GM23338 (cell line): ENCODE measurements at regions not wholly inside any gene's neighbourhood (a gene's known extent, or its start where the extent isn't known, plus 50 kb on each side); places are given as distances from the start of the nearest gene placed in this dataset.

Experiments used
- ATAC-seq: fragments of 200-7000 bp; cut with Tn5 transposase; 3 replicates; pipeline ENCODE4 v1.9.1; 2020
- DNase-seq: peaks from one replicate; pipeline ENCODE4 v3.0.0-alpha.2; 2015; ENCODE audit warnings: low spot score
- H2AFZ ChIP-seq: fragments of 200-600 bp; sonication (generic); 2 replicates; pipeline ENCODE4 v1.8.0; 2016; ENCODE audit warnings: antibody characterized with exemption, mild to moderate bottlenecking, moderate library complexity
- H3F3A ChIP-seq: fragments of 200-600 bp; sonication (generic); replicated peaks from 2 replicates; pipeline ENCODE4 v1.8.0; 2017; ENCODE audit warnings: antibody characterized with exemption, mixed run types, low read depth
- H3K27ac ChIP-seq: fragments of 200-600 bp; sonication (generic); 2 replicates; pipeline ENCODE4 v1.6.1; 2016; ENCODE audit warnings: low read depth
- H3K27me3 ChIP-seq: fragments of 200-600 bp; sonication (generic); 2 replicates; pipeline ENCODE4 v1.8.0; 2016; ENCODE audit warnings: mild to moderate bottlenecking, mixed run types, moderate library complexity; ENCODE audit not compliant: insufficient read depth
- H3K36me3 ChIP-seq: fragments of 200-600 bp; sonication (generic); 2 replicates; pipeline ENCODE4 v1.8.0; 2016; ENCODE audit warnings: mild to moderate bottlenecking; ENCODE audit not compliant: insufficient read depth
- H3K4me1 ChIP-seq: fragments of 200-600 bp; sonication (generic); 2 replicates; pipeline ENCODE4 v1.8.0; 2016; ENCODE audit warnings: mild to moderate bottlenecking, moderate library complexity; ENCODE audit not compliant: insufficient read depth
- H3K4me2 ChIP-seq: fragments of 200-600 bp; sonication (generic); 2 replicates; pipeline ENCODE4 v1.7.1; 2017; ENCODE audit warnings: mixed run types
- H3K4me3 ChIP-seq: fragments of 200-600 bp; sonication (generic); 2 replicates; pipeline ENCODE4 v1.6.1; 2016; ENCODE audit warnings: mixed run types
- H3K79me2 ChIP-seq: fragments of 200-600 bp; sonication (generic); replicated peaks from 2 replicates; pipeline ENCODE4 v1.8.0; 2017; ENCODE audit warnings: mild to moderate bottlenecking; ENCODE audit not compliant: insufficient read depth
- H3K9me2 ChIP-seq: fragments of 200-600 bp; sonication (generic); 2 replicates; pipeline ENCODE4 v1.8.0; 2017; ENCODE audit not compliant: insufficient read depth
- H4K20me1 ChIP-seq: fragments of 200-600 bp; sonication (generic); replicated peaks from 2 replicates; pipeline ENCODE4 v1.8.0; 2017; ENCODE audit warnings: mild to moderate bottlenecking; ENCODE audit not compliant: insufficient read depth
- H3K27ac Mint-ChIP-seq: 2 replicates; pipeline ENCODE4 v1.8.0; 2020; ENCODE audit warnings: inconsistent platforms, mild to moderate bottlenecking, moderate library complexity, mixed read lengths
- H3K27me3 Mint-ChIP-seq: 3 replicates; pipeline ENCODE4 v1.8.0; 2022; ENCODE audit warnings: low read depth, mild to moderate bottlenecking, moderate library complexity, mixed read lengths, inconsistent platforms; ENCODE audit not compliant: insufficient read depth, poor library complexity
- H3K36me3 Mint-ChIP-seq: 3 replicates; pipeline ENCODE4 v1.8.0; 2021; ENCODE audit warnings: low read depth, mild to moderate bottlenecking, inconsistent platforms, moderate library complexity, mixed read lengths
- H3K4me1 Mint-ChIP-seq: 3 replicates; pipeline ENCODE4 v1.8.0; 2020; ENCODE audit warnings: mild to moderate bottlenecking, inconsistent platforms, mixed read lengths
- H3K4me3 Mint-ChIP-seq: 3 replicates; pipeline ENCODE4 v1.8.0; 2021; ENCODE audit warnings: moderate library complexity, mild to moderate bottlenecking, inconsistent platforms, mixed read lengths
- H3K9me3 Mint-ChIP-seq: 3 replicates; pipeline ENCODE4 v1.8.0; 2020; ENCODE audit warnings: moderate library complexity, mild to moderate bottlenecking, inconsistent platforms, mixed read lengths
- CREB1 ChIP-seq: fragments of 250-450 bp; sonication (Bioruptor Pico); IDR thresholded peaks from 2 replicates; pipeline ENCODE4 v1.5.0; 2020; ENCODE audit warnings: low read depth, mild to moderate bottlenecking, moderate library complexity
- EZH2 ChIP-seq: fragments of 200-600 bp; sonication (generic); IDR thresholded peaks from one replicate; pipeline ENCODE4 v1.8.0; 2017; ENCODE audit warnings: antibody characterized with exemption, mild to moderate bottlenecking, low read depth; ENCODE audit not compliant: unreplicated experiment
- EZH2phosphoT487 ChIP-seq: fragments of 200-600 bp; sonication (generic); IDR thresholded peaks from one replicate; pipeline ENCODE4 v1.8.1; 2018; ENCODE audit warnings: antibody characterized with exemption; ENCODE audit not compliant: unreplicated experiment
- JUNB ChIP-seq: IDR thresholded peaks from one replicate; pipeline ENCODE4 v1.6.1; 2016; ENCODE audit warnings: antibody characterized with exemption; ENCODE audit not compliant: unreplicated experiment
- NANOG ChIP-seq: IDR thresholded peaks from 2 replicates; pipeline ENCODE4 v1.6.1; 2016; ENCODE audit warnings: antibody characterized with exemption, borderline replicate concordance
- STAT1 ChIP-seq: IDR thresholded peaks from one replicate; pipeline ENCODE4 v1.6.1; 2016; ENCODE audit warnings: antibody characterized with exemption; ENCODE audit not compliant: unreplicated experiment
- ZNF114 ChIP-seq: fragments of 250-450 bp; sonication (Bioruptor Pico); IDR thresholded peaks from 2 replicates; pipeline ENCODE4 v1.5.0; 2020; ENCODE audit warnings: mild to moderate bottlenecking, moderate library complexity
- ZNF331 ChIP-seq: fragments of 250-450 bp; sonication (Bioruptor Pico); IDR thresholded peaks from 2 replicates; pipeline ENCODE4 v1.5.0; 2020; ENCODE audit warnings: low read depth, mild to moderate bottlenecking, moderate library complexity
- TF ChIP-seq, protein P1 (sequence below): IDR thresholded peaks from 2 replicates; pipeline ENCODE4 v1.6.1; 2016; ENCODE audit warnings: antibody characterized with exemption
- TF ChIP-seq, protein P2 (sequence below): IDR thresholded peaks from one replicate; pipeline ENCODE4 v1.6.1; 2018; ENCODE audit warnings: antibody characterized with exemption; ENCODE audit not compliant: unreplicated experiment
- TF ChIP-seq, protein P3 (sequence below), 2 experiments: fragments of 200-600 bp in 1 of 2; sonication (generic) in 1 of 2; conservative IDR thresholded peaks; 2 replicates each; pipeline versions ENCODE4 v1.5.1 to v1.6.1; 2016 to 2017; ENCODE audit warnings: antibody characterized with exemption in 2 of 2, low read depth in 2 of 2, mild to moderate bottlenecking in 2 of 2, moderate library complexity in 1 of 2

DNA sequence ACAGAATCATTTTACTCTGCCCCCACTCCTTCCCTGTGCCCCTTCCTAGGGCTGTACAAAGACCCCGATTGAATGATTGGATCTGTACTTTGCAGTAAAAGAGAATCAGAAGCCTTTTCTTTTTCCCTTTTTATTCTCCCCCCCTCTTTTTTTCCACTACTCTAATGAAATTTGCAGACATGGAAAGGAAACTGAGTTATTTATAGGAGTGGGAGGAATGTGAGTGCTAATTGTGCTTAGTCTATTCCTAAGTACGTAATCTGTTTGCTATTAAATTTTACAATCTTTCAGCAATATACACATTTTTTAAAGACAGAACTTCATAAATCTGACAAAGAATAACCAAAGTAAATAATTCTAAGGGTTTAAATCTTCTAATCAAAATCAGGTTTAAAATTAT lies 314.3 kb downstream of the MAP2K6 start:
- no peaks in the 10 kb centered on the region for H4K20me1 ChIP-seq
- no peak overlapping the region for H3K27ac Mint-ChIP-seq
- H3K4me1 ChIP-seq = no peaks in the 10 kb centered on the region
- no peak for DNase-seq
- no peaks in the 10 kb centered on the region for H3K4me1 Mint-ChIP-seq
- no peak overlapping the region for H3K27ac ChIP-seq
- H3K9me2 ChIP-seq = 0 out of 2 replicates have a peak, but pooled peaks cover 4% of the 10 kb centered on the region
- no peak overlapping the region for H2AFZ ChIP-seq
- H3K9me3 Mint-ChIP-seq = no peaks in the 10 kb centered on the region
- H3K4me2 ChIP-seq = no peak overlapping the region
- H3K36me3 Mint-ChIP-seq = no peaks in the 10 kb centered on the region
- H3K36me3 ChIP-seq = no peaks in the 10 kb centered on the region
- H3K27me3 ChIP-seq = no peaks in the 10 kb centered on the region
- TF ChIP-seq ZNF331 (CRISPR knock-in tag) (no peak), NANOG (no peak), EZH2phosphoT487 (no peak), ZNF114 (CRISPR knock-in tag) (no peak), CREB1 (CRISPR knock-in tag) (no peak)
- H3K79me2 ChIP-seq = no peaks in the 10 kb centered on the region
- H3K4me3 ChIP-seq = no peak overlapping the region
- no peaks in the 10 kb centered on the region for H3K27me3 Mint-ChIP-seq
- H3F3A ChIP-seq = no peaks in the 10 kb centered on the region
- no peak overlapping the region for H3K4me3 Mint-ChIP-seq
- no peak for ATAC-seq

DNA sequence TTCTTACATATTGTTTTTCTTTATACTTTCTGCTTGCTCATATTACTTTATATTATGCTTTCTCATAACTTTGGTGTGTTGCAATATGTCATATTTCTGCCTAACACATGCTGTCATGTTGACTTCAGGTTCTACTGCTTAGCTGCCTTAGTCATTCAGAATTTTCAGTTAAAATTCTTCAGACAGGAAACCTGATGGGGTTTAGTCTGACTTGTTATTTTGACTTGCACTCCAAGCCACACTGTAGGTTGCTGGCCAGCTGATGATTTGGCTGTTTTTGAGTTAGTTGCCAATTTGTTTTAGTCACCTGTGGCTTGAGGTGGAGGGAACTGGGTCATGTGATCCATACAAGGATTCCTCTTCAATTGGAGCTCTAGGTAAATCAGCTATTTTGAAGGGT lies 315.4 kb downstream of the MAP2K6 start:
- Histone ChIP-seq H3K9me2 (0 out of 2 replicates have a peak, but pooled peaks cover 4% of the 10 kb centered on the region), H3K36me3 (no peaks in the 10 kb centered on the region), H2AFZ (no peak overlapping the region), H3K4me1 (no peaks in the 10 kb centered on the region), H3K4me2 (no peak overlapping the region), H3F3A (no peaks in the 10 kb centered on the region), H3K4me3 (no peak overlapping the region), H3K27ac (no peak overlapping the region), H4K20me1 (no peaks in the 10 kb centered on the region), H3K79me2 (no peaks in the 10 kb centered on the region), H3K27me3 (no peaks in the 10 kb centered on the region)
- no peaks in the 10 kb centered on the region for H3K36me3 Mint-ChIP-seq
- ATAC-seq = no peak
- H3K27ac Mint-ChIP-seq = no peak overlapping the region
- DNase-seq = no peak
- no peaks in the 10 kb centered on the region for H3K4me1 Mint-ChIP-seq
- H3K27me3 Mint-ChIP-seq = no peaks in the 10 kb centered on the region
- H3K4me3 Mint-ChIP-seq = no peak overlapping the region
- H3K9me3 Mint-ChIP-seq = no peaks in the 10 kb centered on the region
- TF ChIP-seq NANOG (no peak), EZH2 (no peak), EZH2phosphoT487 (no peak), JUNB (no peak), ZNF331 (CRISPR knock-in tag) (no peak), STAT1 (no peak), CREB1 (CRISPR knock-in tag) (no peak)
- TF ChIP-seq, protein P1, sequence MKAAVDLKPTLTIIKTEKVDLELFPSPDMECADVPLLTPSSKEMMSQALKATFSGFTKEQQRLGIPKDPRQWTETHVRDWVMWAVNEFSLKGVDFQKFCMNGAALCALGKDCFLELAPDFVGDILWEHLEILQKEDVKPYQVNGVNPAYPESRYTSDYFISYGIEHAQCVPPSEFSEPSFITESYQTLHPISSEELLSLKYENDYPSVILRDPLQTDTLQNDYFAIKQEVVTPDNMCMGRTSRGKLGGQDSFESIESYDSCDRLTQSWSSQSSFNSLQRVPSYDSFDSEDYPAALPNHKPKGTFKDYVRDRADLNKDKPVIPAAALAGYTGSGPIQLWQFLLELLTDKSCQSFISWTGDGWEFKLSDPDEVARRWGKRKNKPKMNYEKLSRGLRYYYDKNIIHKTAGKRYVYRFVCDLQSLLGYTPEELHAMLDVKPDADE = no peak
- TF ChIP-seq, protein P2, sequence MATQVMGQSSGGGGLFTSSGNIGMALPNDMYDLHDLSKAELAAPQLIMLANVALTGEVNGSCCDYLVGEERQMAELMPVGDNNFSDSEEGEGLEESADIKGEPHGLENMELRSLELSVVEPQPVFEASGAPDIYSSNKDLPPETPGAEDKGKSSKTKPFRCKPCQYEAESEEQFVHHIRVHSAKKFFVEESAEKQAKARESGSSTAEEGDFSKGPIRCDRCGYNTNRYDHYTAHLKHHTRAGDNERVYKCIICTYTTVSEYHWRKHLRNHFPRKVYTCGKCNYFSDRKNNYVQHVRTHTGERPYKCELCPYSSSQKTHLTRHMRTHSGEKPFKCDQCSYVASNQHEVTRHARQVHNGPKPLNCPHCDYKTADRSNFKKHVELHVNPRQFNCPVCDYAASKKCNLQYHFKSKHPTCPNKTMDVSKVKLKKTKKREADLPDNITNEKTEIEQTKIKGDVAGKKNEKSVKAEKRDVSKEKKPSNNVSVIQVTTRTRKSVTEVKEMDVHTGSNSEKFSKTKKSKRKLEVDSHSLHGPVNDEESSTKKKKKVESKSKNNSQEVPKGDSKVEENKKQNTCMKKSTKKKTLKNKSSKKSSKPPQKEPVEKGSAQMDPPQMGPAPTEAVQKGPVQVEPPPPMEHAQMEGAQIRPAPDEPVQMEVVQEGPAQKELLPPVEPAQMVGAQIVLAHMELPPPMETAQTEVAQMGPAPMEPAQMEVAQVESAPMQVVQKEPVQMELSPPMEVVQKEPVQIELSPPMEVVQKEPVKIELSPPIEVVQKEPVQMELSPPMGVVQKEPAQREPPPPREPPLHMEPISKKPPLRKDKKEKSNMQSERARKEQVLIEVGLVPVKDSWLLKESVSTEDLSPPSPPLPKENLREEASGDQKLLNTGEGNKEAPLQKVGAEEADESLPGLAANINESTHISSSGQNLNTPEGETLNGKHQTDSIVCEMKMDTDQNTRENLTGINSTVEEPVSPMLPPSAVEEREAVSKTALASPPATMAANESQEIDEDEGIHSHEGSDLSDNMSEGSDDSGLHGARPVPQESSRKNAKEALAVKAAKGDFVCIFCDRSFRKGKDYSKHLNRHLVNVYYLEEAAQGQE = no peak
- TF ChIP-seq, protein P3, sequence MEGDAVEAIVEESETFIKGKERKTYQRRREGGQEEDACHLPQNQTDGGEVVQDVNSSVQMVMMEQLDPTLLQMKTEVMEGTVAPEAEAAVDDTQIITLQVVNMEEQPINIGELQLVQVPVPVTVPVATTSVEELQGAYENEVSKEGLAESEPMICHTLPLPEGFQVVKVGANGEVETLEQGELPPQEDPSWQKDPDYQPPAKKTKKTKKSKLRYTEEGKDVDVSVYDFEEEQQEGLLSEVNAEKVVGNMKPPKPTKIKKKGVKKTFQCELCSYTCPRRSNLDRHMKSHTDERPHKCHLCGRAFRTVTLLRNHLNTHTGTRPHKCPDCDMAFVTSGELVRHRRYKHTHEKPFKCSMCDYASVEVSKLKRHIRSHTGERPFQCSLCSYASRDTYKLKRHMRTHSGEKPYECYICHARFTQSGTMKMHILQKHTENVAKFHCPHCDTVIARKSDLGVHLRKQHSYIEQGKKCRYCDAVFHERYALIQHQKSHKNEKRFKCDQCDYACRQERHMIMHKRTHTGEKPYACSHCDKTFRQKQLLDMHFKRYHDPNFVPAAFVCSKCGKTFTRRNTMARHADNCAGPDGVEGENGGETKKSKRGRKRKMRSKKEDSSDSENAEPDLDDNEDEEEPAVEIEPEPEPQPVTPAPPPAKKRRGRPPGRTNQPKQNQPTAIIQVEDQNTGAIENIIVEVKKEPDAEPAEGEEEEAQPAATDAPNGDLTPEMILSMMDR (conservative IDR thresholded peaks at IDR 0.05; ENCODE audit: low read depth in 2 of 2) = no peak
